ENCODE measurements at regions not wholly inside any gene's neighbourhood (a gene's known extent, or its start where the extent isn't known, plus 50 kb on each side); places are given as distances from the start of the nearest gene placed in this dataset.

DNA sequence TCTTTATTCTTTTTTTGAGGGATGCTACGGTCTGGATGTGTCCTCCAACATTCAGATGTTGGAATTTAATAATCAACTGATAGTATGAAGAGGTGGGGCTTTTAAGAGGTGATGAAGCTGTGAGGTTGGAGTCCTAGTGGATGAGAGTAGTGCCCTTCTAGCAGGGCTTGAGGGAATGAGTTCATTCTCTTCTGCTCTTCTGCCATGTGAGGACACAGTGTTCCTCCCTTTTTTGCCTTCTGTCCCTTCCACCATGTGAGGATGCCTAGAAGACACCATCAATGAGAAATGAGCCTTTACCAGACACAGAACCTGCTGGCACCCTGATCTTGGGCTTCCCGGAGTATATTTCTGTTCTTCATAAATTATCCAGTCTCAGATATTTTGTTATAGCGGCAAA is 82.1 kb upstream of the MLIP start (continued):
- TF ChIP-seq, protein P1, sequence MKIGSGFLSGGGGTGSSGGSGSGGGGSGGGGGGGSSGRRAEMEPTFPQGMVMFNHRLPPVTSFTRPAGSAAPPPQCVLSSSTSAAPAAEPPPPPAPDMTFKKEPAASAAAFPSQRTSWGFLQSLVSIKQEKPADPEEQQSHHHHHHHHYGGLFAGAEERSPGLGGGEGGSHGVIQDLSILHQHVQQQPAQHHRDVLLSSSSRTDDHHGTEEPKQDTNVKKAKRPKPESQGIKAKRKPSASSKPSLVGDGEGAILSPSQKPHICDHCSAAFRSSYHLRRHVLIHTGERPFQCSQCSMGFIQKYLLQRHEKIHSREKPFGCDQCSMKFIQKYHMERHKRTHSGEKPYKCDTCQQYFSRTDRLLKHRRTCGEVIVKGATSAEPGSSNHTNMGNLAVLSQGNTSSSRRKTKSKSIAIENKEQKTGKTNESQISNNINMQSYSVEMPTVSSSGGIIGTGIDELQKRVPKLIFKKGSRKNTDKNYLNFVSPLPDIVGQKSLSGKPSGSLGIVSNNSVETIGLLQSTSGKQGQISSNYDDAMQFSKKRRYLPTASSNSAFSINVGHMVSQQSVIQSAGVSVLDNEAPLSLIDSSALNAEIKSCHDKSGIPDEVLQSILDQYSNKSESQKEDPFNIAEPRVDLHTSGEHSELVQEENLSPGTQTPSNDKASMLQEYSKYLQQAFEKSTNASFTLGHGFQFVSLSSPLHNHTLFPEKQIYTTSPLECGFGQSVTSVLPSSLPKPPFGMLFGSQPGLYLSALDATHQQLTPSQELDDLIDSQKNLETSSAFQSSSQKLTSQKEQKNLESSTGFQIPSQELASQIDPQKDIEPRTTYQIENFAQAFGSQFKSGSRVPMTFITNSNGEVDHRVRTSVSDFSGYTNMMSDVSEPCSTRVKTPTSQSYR (CRISPR knock-in tag; IDR thresholded peaks at IDR 0.05), result no peak
- TF ChIP-seq, protein P2, sequence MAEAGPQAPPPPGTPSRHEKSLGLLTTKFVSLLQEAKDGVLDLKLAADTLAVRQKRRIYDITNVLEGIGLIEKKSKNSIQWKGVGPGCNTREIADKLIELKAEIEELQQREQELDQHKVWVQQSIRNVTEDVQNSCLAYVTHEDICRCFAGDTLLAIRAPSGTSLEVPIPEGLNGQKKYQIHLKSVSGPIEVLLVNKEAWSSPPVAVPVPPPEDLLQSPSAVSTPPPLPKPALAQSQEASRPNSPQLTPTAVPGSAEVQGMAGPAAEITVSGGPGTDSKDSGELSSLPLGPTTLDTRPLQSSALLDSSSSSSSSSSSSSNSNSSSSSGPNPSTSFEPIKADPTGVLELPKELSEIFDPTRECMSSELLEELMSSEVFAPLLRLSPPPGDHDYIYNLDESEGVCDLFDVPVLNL (CRISPR knock-in tag; IDR thresholded peaks at IDR 0.05; ENCODE audit: borderline replicate concordance, low read depth), result no peak
- TF ChIP-seq, protein P3, sequence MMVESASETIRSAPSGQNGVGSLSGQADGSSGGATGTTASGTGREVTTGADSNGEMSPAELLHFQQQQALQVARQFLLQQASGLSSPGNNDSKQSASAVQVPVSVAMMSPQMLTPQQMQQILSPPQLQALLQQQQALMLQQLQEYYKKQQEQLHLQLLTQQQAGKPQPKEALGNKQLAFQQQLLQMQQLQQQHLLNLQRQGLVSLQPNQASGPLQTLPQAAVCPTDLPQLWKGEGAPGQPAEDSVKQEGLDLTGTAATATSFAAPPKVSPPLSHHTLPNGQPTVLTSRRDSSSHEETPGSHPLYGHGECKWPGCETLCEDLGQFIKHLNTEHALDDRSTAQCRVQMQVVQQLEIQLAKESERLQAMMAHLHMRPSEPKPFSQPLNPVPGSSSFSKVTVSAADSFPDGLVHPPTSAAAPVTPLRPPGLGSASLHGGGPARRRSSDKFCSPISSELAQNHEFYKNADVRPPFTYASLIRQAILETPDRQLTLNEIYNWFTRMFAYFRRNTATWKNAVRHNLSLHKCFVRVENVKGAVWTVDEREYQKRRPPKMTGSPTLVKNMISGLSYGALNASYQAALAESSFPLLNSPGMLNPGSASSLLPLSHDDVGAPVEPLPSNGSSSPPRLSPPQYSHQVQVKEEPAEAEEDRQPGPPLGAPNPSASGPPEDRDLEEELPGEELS (CRISPR knock-in tag; IDR thresholded peaks at IDR 0.05), result no peak
- TF ChIP-seq, protein P4, sequence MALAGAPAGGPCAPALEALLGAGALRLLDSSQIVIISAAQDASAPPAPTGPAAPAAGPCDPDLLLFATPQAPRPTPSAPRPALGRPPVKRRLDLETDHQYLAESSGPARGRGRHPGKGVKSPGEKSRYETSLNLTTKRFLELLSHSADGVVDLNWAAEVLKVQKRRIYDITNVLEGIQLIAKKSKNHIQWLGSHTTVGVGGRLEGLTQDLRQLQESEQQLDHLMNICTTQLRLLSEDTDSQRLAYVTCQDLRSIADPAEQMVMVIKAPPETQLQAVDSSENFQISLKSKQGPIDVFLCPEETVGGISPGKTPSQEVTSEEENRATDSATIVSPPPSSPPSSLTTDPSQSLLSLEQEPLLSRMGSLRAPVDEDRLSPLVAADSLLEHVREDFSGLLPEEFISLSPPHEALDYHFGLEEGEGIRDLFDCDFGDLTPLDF (CRISPR knock-in tag; IDR thresholded peaks at IDR 0.05), result no peak
- TF ChIP-seq FOXK1 (CRISPR knock-in tag; IDR thresholded peaks at IDR 0.05) (no peak), ZNF263 (CRISPR knock-in tag; IDR thresholded peaks at IDR 0.05; ENCODE audit: low read depth) (no peak), ZNF138 (CRISPR knock-in tag; conservative IDR thresholded peaks at IDR 0.05) (no peak)
- TF ChIP-seq, protein P5, sequence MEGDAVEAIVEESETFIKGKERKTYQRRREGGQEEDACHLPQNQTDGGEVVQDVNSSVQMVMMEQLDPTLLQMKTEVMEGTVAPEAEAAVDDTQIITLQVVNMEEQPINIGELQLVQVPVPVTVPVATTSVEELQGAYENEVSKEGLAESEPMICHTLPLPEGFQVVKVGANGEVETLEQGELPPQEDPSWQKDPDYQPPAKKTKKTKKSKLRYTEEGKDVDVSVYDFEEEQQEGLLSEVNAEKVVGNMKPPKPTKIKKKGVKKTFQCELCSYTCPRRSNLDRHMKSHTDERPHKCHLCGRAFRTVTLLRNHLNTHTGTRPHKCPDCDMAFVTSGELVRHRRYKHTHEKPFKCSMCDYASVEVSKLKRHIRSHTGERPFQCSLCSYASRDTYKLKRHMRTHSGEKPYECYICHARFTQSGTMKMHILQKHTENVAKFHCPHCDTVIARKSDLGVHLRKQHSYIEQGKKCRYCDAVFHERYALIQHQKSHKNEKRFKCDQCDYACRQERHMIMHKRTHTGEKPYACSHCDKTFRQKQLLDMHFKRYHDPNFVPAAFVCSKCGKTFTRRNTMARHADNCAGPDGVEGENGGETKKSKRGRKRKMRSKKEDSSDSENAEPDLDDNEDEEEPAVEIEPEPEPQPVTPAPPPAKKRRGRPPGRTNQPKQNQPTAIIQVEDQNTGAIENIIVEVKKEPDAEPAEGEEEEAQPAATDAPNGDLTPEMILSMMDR (IDR thresholded peaks at IDR 0.05), result no peak
- TF ChIP-seq, protein P6, sequence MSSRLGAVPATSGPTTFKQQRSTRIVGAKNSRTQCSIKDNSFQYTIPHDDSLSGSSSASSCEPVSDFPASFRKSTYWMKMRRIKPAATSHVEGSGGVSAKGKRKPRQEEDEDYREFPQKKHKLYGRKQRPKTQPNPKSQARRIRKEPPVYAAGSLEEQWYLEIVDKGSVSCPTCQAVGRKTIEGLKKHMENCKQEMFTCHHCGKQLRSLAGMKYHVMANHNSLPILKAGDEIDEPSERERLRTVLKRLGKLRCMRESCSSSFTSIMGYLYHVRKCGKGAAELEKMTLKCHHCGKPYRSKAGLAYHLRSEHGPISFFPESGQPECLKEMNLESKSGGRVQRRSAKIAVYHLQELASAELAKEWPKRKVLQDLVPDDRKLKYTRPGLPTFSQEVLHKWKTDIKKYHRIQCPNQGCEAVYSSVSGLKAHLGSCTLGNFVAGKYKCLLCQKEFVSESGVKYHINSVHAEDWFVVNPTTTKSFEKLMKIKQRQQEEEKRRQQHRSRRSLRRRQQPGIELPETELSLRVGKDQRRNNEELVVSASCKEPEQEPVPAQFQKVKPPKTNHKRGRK (CRISPR knock-in tag; IDR thresholded peaks at IDR 0.05; ENCODE audit: borderline replicate concordance), result no peak

DNA sequence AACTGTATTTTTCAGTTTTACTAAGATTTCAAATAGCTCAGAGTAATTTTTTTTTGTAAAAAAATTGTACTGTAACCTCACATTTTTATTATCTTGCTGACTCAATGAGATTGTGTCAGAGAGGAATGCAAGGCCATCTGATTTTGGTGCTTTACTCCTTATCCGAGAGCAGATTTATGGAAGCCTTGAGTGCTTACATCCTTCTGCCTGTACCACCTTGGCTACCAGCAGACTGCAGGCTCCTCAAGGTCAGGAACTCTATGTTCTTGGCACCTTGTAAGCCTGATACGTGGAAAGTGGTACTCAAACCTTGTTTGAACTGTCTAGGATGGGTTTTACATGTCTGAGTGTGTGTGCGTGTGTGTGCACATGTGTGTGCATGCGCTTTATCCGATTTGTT is 80.1 kb upstream of the MLIP start:
- ChIA-PET CTCF (no interaction called here), POLR2A (no interaction called here)
- H3K27ac Mint-ChIP-seq, result no peak overlapping the region
- H3K4me3 Mint-ChIP-seq, result no peak overlapping the region
- ATAC-seq (no peak), DNase-seq (ENCODE audit: low spot score) (no peak)
- no peaks in the 10 kb centered on the region for H3K9me3 Mint-ChIP-seq
- no peaks in the 10 kb centered on the region for H3K36me3 Mint-ChIP-seq
- no peaks in the 10 kb centered on the region for H3K4me1 Mint-ChIP-seq
- TF ChIP-seq, protein P2 (CRISPR knock-in tag; IDR thresholded peaks at IDR 0.05; ENCODE audit: borderline replicate concordance, low read depth), result no peak
- TF ChIP-seq MXD4 (CRISPR knock-in tag; IDR thresholded peaks at IDR 0.05; ENCODE audit: borderline replicate concordance) (no peak), NR1H2 (CRISPR knock-in tag; IDR thresholded peaks at IDR 0.05) (no peak), TCF7 (CRISPR knock-in tag; IDR thresholded peaks at IDR 0.05; ENCODE audit: low read depth) (no peak), RORB (CRISPR knock-in tag; IDR thresholded peaks at IDR 0.05) (no peak), SMAD3 (CRISPR knock-in tag; IDR thresholded peaks at IDR 0.05; ENCODE audit: borderline replicate concordance) (no peak), GRHL2 (CRISPR knock-in tag; IDR thresholded peaks at IDR 0.05; ENCODE audit: insufficient replicate concordance, severe bottlenecking) (no peak), SP1 (CRISPR knock-in tag; conservative IDR thresholded peaks at IDR 0.05) (no peak)
- TF ChIP-seq, protein P7, sequence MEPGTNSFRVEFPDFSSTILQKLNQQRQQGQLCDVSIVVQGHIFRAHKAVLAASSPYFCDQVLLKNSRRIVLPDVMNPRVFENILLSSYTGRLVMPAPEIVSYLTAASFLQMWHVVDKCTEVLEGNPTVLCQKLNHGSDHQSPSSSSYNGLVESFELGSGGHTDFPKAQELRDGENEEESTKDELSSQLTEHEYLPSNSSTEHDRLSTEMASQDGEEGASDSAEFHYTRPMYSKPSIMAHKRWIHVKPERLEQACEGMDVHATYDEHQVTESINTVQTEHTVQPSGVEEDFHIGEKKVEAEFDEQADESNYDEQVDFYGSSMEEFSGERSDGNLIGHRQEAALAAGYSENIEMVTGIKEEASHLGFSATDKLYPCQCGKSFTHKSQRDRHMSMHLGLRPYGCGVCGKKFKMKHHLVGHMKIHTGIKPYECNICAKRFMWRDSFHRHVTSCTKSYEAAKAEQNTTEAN (CRISPR knock-in tag; IDR thresholded peaks at IDR 0.05), result no peak
- no peaks in the 10 kb centered on the region for H3K27me3 Mint-ChIP-seq (ENCODE audit: low read depth)

Measured in WTC11 (cell line).